ENCODE measurements at regions not wholly inside any gene's neighbourhood (a gene's known extent, or its start where the extent isn't known, plus 50 kb on each side); places are given as distances from the start of the nearest gene placed in this dataset.

GRCh38 chr5:117302949-117303348 lies 728.3 kb upstream of the SEMA6A start:
- no peak for FAIRE-seq
- no peak for DNase-seq (ENCODE audit: insufficient read length, low spot score)

GRCh38 chr5:117302473-117302872 lies 727.9 kb upstream of the SEMA6A start:
- FAIRE-seq = no peak
- no peak for DNase-seq (ENCODE audit: insufficient read length, low spot score)

- no peak for FAIRE-seq
- no peak for DNase-seq (ENCODE audit: insufficient read length, low spot score)
Observed at GRCh38 chr5:117299936-117300328, 725.3 kb upstream of the SEMA6A start.

- DNase-seq (ENCODE audit: insufficient read length, low spot score) (no peak), FAIRE-seq (no peak)
Observed at GRCh38 chr5:117299224-117299935, 724.8 kb upstream of the SEMA6A start.

GRCh38 chr5:117296872-117297271 lies 722.2 kb upstream of the SEMA6A start:
- DNase-seq (ENCODE audit: insufficient read length, low spot score) (no peak), FAIRE-seq (no peak)

GRCh38 chr5:117295941-117296340 lies 721.3 kb upstream of the SEMA6A start:
- DNase-seq (ENCODE audit: insufficient read length, low spot score) = no peak
- FAIRE-seq = no peak

GRCh38 chr5:117286813-117287212 lies 712.2 kb upstream of the SEMA6A start:
- DNase-seq (ENCODE audit: insufficient read length, low spot score) (no peak), FAIRE-seq (no peak)

GRCh38 chr5:117271656-117272055 lies 697.0 kb upstream of the SEMA6A start:
- DNase-seq (ENCODE audit: insufficient read length, low spot score) (no peak), FAIRE-seq (no peak)

- FAIRE-seq = no peak
- DNase-seq (ENCODE audit: insufficient read length, low spot score) = no peak
Observed at GRCh38 chr5:117266280-117266679, 691.7 kb upstream of the SEMA6A start.

GRCh38 chr5:117263231-117263630 lies 688.6 kb upstream of the SEMA6A start:
- DNase-seq (ENCODE audit: insufficient read length, low spot score) (no peak), FAIRE-seq (no peak)

- FAIRE-seq (no peak), DNase-seq (ENCODE audit: insufficient read length, low spot score) (no peak)
Observed at GRCh38 chr5:117262572-117263131, 688.0 kb upstream of the SEMA6A start.

- FAIRE-seq = no peak
- DNase-seq (ENCODE audit: insufficient read length, low spot score) = no peak
Observed at GRCh38 chr5:117261948-117262571, 687.4 kb upstream of the SEMA6A start.

- DNase-seq (ENCODE audit: insufficient read length, low spot score) (no peak), FAIRE-seq (no peak)
Observed at GRCh38 chr5:117255211-117256027, 680.8 kb upstream of the SEMA6A start.

- FAIRE-seq (no peak), DNase-seq (ENCODE audit: insufficient read length, low spot score) (no peak)
Observed at GRCh38 chr5:117252566-117252965, 677.9 kb upstream of the SEMA6A start.

GRCh38 chr5:117249086-117249815 lies 674.6 kb upstream of the SEMA6A start:
- DNase-seq (ENCODE audit: insufficient read length, low spot score) = no peak

GRCh38 chr5:117246424-117246823 lies 671.8 kb upstream of the SEMA6A start:
- FAIRE-seq = no peak
- DNase-seq (ENCODE audit: insufficient read length, low spot score) = no peak

More at GRCh38 chr5:117249086-117249815, 674.6 kb upstream of the SEMA6A start:
- FAIRE-seq = no peak

- no peak for DNase-seq (ENCODE audit: insufficient read length, low spot score)
- no peak for FAIRE-seq
Observed at GRCh38 chr5:117245130-117245529, 670.5 kb upstream of the SEMA6A start.

GRCh38 chr5:117242028-117242427 lies 667.4 kb upstream of the SEMA6A start:
- no peak for DNase-seq (ENCODE audit: insufficient read length, low spot score)
- no peak for FAIRE-seq

GRCh38 chr5:117236941-117237340 lies 662.3 kb upstream of the SEMA6A start:
- FAIRE-seq (no peak), DNase-seq (ENCODE audit: insufficient read length, low spot score) (no peak)

GRCh38 chr5:117235786-117236185 lies 661.2 kb upstream of the SEMA6A start:
- DNase-seq (ENCODE audit: insufficient read length, low spot score) = no peak
- no peak for FAIRE-seq

GRCh38 chr5:117230375-117230774 lies 655.8 kb upstream of the SEMA6A start:
- no peak for FAIRE-seq

More at GRCh38 chr5:117230375-117230774, 655.8 kb upstream of the SEMA6A start:
- DNase-seq (ENCODE audit: insufficient read length, low spot score) = no peak

All from HTR-8/SVneo (cell line).